GM20000 (cell line): ENCODE measurements at regions not wholly inside any gene's neighbourhood (a gene's known extent, or its start where the extent isn't known, plus 50 kb on each side); places are given as distances from the start of the nearest gene placed in this dataset.

Source experiments
- DNase-seq: peaks from one replicate; pipeline ENCODE4 v3.0.0; 2012; ENCODE audit warnings: low spot score
- CTCF ChIP-seq: IDR thresholded peaks from 2 replicates; pipeline ENCODE4 v1.5.1; 2012; ENCODE audit warnings: mild to moderate bottlenecking, control low read depth; ENCODE audit errors: extremely low read depth, missing control alignments

- no peak for DNase-seq
- TF ChIP-seq CTCF = no peak
Measured at GRCh38 chr7:45500257-45500656, 73.9 kb upstream of the ADCY1 start.

GRCh38 chr7:45501791-45502190, 72.4 kb upstream of the ADCY1 start:
- DNase-seq = no peak
- no peak for TF ChIP-seq CTCF

GRCh38 chr7:45506059-45506458, 68.1 kb upstream of the ADCY1 start:
- no peak for DNase-seq

GRCh38 chr7:45509222-45509621, 64.9 kb upstream of the ADCY1 start:
- no peak for DNase-seq
- no peak for TF ChIP-seq CTCF

More at GRCh38 chr7:45506059-45506458, 68.1 kb upstream of the ADCY1 start:
- TF ChIP-seq CTCF = no peak

- no peak for DNase-seq
Measured at GRCh38 chr7:45511721-45512597, 62.2 kb upstream of the ADCY1 start.

GRCh38 chr7:45514944-45515343, 59.2 kb upstream of the ADCY1 start:
- no peak for DNase-seq

More at GRCh38 chr7:45511721-45512597, 62.2 kb upstream of the ADCY1 start:
- no peak for TF ChIP-seq CTCF

More at GRCh38 chr7:45514944-45515343, 59.2 kb upstream of the ADCY1 start:
- no peak for TF ChIP-seq CTCF
